HG03097 (cell line): ENCODE measurements at regions not wholly inside any gene's neighbourhood (a gene's known extent, or its start where the extent isn't known, plus 50 kb on each side); places are given as distances from the start of the nearest gene placed in this dataset.

Source experiments
- ATAC-seq: cut with Tn5 transposase; IDR thresholded peaks from one replicate; pipeline ENCODE4 v1.9.1; 2021; ENCODE audit not compliant: unreplicated experiment, low FRiP score

DNA sequence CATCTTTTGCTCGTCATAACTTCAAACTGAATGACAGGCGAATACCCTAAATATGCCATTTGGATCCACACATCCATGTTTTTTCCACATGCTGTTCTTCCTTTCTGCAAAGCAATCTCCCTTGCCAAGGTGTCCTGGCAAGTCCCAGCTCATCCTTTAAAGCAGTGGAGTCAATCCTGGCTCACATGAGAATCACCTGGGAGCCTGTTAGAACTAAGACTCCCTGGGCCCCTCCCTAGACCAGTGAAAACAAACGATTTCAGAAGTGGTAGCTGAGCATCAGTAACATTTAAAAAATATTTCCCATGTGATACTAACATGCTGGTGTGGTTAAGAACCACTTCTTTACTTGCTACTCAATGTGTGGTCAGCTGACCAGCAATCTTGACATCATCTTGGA, 50.6 kb upstream of the PARD3B start:
- ATAC-seq = no peak

DNA sequence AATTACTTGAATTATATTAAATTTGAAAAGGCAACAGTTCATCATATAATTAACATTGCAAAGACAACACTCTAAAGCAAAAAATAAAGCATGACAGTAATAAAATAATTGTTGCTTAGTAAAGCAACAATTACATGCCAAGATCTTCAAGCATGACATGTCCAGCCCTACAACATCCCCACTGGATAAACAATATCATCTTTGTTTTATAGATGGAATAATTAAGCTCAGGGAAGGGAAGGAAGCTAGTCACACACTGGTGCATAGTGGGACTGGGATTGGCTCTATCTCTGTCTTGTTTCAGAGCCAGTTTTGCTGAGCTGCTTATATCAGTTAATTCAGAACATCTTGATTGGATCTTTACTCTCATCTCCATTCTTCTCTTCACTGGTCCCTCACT, 49.9 kb upstream of the PARD3B start:
- no peak for ATAC-seq
